ENCODE measurements at regions not wholly inside any gene's neighbourhood (a gene's known extent, or its start where the extent isn't known, plus 50 kb on each side); places are given as distances from the start of the nearest gene placed in this dataset.

DNA sequence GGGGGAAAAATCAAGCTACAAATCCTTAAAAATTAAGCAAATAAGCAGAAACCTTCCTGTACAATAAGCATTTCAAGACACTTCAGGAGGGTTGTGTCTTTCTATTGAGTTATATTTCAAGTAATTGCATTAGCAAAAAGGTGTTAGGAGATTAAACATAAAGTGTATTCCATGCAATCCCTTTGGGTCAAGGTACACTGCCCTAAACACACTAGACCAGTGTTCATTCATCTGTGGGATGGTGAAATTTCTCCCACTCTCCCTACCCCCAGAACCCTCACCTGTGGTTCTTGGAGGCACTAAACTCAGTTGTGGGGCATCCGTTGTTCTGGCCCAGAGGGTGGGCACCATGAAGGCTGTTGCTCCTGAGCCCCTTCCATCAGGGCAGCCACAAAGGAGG lies 205.1 kb upstream of the SGK1 start:
- no peaks in the 10 kb centered on the region for H3K36me3 ChIP-seq (ENCODE audit: control insufficient read depth, insufficient read depth, low read length)
- H3K79me2 ChIP-seq (ENCODE audit: control insufficient read depth, insufficient read depth, low read length) = no peaks in the 10 kb centered on the region
- no peaks in the 10 kb centered on the region for H4K20me1 ChIP-seq (replicated peaks; ENCODE audit: control insufficient read depth, insufficient read depth, low read length)
- no peaks in the 10 kb centered on the region; a peak in 1 of 5 replicates for H3K27me3 ChIP-seq (ENCODE audit: control insufficient read depth in 2 of 2, insufficient read depth in 2 of 2, low read length in 2 of 2)
- in situ Hi-C loops (cut with MboI) = no loop called here
- no peak overlapping the region for H3K9ac ChIP-seq (ENCODE audit: insufficient read depth in 1 of 2, low read depth in 2 of 2, low read length in 2 of 2)
- H3K4me2 ChIP-seq (ENCODE audit: insufficient read depth, low read length) = no peak overlapping the region
- TF ChIP-seq LARP7 (IDR thresholded peaks at IDR 0.05) (no peak), CCNT2 (IDR thresholded peaks at IDR 0.05; ENCODE audit: borderline replicate concordance, extremely low read depth, insufficient read length, low read depth, low read length) (no peak), RBM15 (IDR thresholded peaks at IDR 0.05; ENCODE audit: insufficient read depth, low read length) (no peak), FIP1L1 (IDR thresholded peaks at IDR 0.05; ENCODE audit: low read depth, low read length, poor library complexity, severe bottlenecking) (no peak), PPARD (CRISPR knock-in tag; IDR thresholded peaks at IDR 0.05) (no peak), RCOR1 (IDR thresholded peaks at IDR 0.05; ENCODE audit: borderline replicate concordance in 1 of 2, low read depth in 2 of 2, low read length in 2 of 2) (no peak), SREBF2 (CRISPR knock-in tag; IDR thresholded peaks at IDR 0.05) (no peak), NFATC3 (IDR thresholded peaks at IDR 0.05) (no peak), ZNF41 (CRISPR knock-in tag; conservative IDR thresholded peaks at IDR 0.05) (no peak), MAFF (IDR thresholded peaks at IDR 0.05; ENCODE audit: low read length) (no peak), PHF8 (IDR thresholded peaks at IDR 0.05; ENCODE audit: borderline replicate concordance, low read length) (no peak), KDM5B (IDR thresholded peaks at IDR 0.05; ENCODE audit: insufficient replicate concordance, low read depth, low read length) (no peak), FOXK2 (conservative IDR thresholded peaks at IDR 0.05 in 1 of 2, IDR thresholded peaks at IDR 0.05 in 1 of 2; ENCODE audit: low read depth in 2 of 2) (no peak), SNIP1 (IDR thresholded peaks at IDR 0.05; ENCODE audit: low read depth) (no peak), DMBX1 (CRISPR knock-in tag; IDR thresholded peaks at IDR 0.05; ENCODE audit: borderline replicate concordance) (no peak)
- TF ChIP-seq, protein P1, sequence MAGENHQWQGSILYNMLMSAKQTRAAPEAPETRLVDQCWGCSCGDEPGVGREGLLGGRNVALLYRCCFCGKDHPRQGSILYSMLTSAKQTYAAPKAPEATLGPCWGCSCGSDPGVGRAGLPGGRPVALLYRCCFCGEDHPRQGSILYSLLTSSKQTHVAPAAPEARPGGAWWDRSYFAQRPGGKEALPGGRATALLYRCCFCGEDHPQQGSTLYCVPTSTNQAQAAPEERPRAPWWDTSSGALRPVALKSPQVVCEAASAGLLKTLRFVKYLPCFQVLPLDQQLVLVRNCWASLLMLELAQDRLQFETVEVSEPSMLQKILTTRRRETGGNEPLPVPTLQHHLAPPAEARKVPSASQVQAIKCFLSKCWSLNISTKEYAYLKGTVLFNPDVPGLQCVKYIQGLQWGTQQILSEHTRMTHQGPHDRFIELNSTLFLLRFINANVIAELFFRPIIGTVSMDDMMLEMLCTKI (IDR thresholded peaks at IDR 0.05; ENCODE audit: partially characterized antibody) = no peak
- TF ChIP-seq, protein P2, sequence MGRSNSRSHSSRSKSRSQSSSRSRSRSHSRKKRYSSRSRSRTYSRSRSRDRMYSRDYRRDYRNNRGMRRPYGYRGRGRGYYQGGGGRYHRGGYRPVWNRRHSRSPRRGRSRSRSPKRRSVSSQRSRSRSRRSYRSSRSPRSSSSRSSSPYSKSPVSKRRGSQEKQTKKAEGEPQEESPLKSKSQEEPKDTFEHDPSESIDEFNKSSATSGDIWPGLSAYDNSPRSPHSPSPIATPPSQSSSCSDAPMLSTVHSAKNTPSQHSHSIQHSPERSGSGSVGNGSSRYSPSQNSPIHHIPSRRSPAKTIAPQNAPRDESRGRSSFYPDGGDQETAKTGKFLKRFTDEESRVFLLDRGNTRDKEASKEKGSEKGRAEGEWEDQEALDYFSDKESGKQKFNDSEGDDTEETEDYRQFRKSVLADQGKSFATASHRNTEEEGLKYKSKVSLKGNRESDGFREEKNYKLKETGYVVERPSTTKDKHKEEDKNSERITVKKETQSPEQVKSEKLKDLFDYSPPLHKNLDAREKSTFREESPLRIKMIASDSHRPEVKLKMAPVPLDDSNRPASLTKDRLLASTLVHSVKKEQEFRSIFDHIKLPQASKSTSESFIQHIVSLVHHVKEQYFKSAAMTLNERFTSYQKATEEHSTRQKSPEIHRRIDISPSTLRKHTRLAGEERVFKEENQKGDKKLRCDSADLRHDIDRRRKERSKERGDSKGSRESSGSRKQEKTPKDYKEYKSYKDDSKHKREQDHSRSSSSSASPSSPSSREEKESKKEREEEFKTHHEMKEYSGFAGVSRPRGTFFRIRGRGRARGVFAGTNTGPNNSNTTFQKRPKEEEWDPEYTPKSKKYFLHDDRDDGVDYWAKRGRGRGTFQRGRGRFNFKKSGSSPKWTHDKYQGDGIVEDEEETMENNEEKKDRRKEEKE (IDR thresholded peaks at IDR 0.05; ENCODE audit: borderline replicate concordance in 1 of 2, control insufficient read depth in 1 of 2, low read depth in 2 of 2, low read length in 1 of 2) = no peak
- intact Hi-C loops (cut with micrococcal nuclease) = no loop called here
- ChIA-PET POLR2A (interaction anchor here (2.7 kb wide), 1 partner anchor 10 kb away, joined by 15 read pairs; no protein-coding TSS in a partner anchor), CTCF (ENCODE audit: low intra/inter-chr PET ratio) (no interaction called here)
- no TSS peak for BruUV-seq (replicated peaks)
- WGBS (ENCODE audit: insufficient coverage, low coverage, missing lambda C conversion rate) = 56% methylated on average over 1 of the region's 1 CpG
- H2AFZ ChIP-seq (ENCODE audit: low read depth, low read length) = no peak overlapping the region
- peaks cover 0 to 17% of the 10 kb centered on the region in 2 experiments; a peak in 3 of 5 replicates for H3K4me1 ChIP-seq (replicated peaks in 1 of 2; ENCODE audit: control insufficient read depth in 2 of 2, insufficient read depth in 2 of 2, low read length in 2 of 2)
- FAIRE-seq (no peak), DNase-seq (ENCODE audit: extremely low read depth in 1 of 4, low spot score in 3 of 4) (no peak), ATAC-seq (no peak)
- H3K27ac ChIP-seq (ENCODE audit: extremely low read depth, low read depth, low read length) = no peak overlapping the region
- no peak overlapping the region for H3K4me3 ChIP-seq
- H3K9me3 ChIP-seq (replicated peaks; ENCODE audit: control insufficient read depth, insufficient read depth, low read depth, low read length) = no peaks in the 10 kb centered on the region
- no peaks in the 10 kb centered on the region for H3K9me1 ChIP-seq (ENCODE audit: control insufficient read depth, insufficient read depth, low read length)
